GM21786 (cell line): ENCODE measurements at regions not wholly inside any gene's neighbourhood (a gene's known extent, or its start where the extent isn't known, plus 50 kb on each side); places are given as distances from the start of the nearest gene placed in this dataset.
"Not testable (repeated sequence)": the region's sequence is repeated elsewhere in the genome, so short reads cannot be mapped to it uniquely, and the experiment has no call there.

Experiments
- ATAC-seq: cut with Tn5 transposase; IDR thresholded peaks from one replicate; pipeline ENCODE4 v1.9.1; 2021; ENCODE audit not compliant: unreplicated experiment

- no peak for ATAC-seq
Measured at GRCh38 chr12:92987362-92987761, 58.3 kb upstream of the EEA1 start.

GRCh38 chr12:92987846-92988621 is 58.9 kb upstream of the EEA1 start:
- ATAC-seq: peak; percentile 82

- ATAC-seq: no peak
Measured at GRCh38 chr12:92988622-92989130, 59.6 kb upstream of the EEA1 start.

- ATAC-seq: peak; percentile 21
Measured at GRCh38 chr12:92989715-92990484, 60.8 kb upstream of the EEA1 start.

GRCh38 chr12:92991134-92991533 is 62.0 kb upstream of the EEA1 start:
- ATAC-seq: no peak

GRCh38 chr12:92992041-92992440 is 62.9 kb upstream of the EEA1 start:
- ATAC-seq: no peak

GRCh38 chr12:92993259-92993658 is 64.2 kb upstream of the EEA1 start:
- no peak for ATAC-seq

GRCh38 chr12:92995258-92995903 is 66.3 kb upstream of the EEA1 start:
- peak; percentile 92 for ATAC-seq

GRCh38 chr12:93000026-93000425 is 70.9 kb upstream of the EEA1 start:
- ATAC-seq: no peak

GRCh38 chr12:93001407-93001806 is 72.3 kb upstream of the EEA1 start:
- no peak for ATAC-seq

GRCh38 chr12:93002293-93003054 is 73.4 kb upstream of the EEA1 start:
- no peak for ATAC-seq

- ATAC-seq: no peak
Measured at GRCh38 chr12:93003531-93004239, 74.6 kb upstream of the EEA1 start.

- no peak for ATAC-seq
Measured at GRCh38 chr12:93005928-93006392, 76.9 kb upstream of the EEA1 start.

- ATAC-seq: no peak
Measured at GRCh38 chr12:93006471-93007208, 77.5 kb upstream of the EEA1 start.

- no peak for ATAC-seq
Measured at GRCh38 chr12:93007544-93007943, 78.4 kb upstream of the EEA1 start.

GRCh38 chr12:93008044-93008778 is 79.1 kb upstream of the EEA1 start:
- peak; percentile 89 for ATAC-seq

- ATAC-seq: not testable (repeated sequence)
Measured at GRCh38 chr12:93008880-93009279, 79.8 kb upstream of the EEA1 start.

- ATAC-seq: no peak
Measured at GRCh38 chr12:93009533-93009932, 80.4 kb upstream of the EEA1 start.

- ATAC-seq: no peak
Measured at GRCh38 chr12:93010461-93010860, 81.4 kb upstream of the EEA1 start.
